GM10248 (cell line): ENCODE measurements at regions not wholly inside any gene's neighbourhood (a gene's known extent, or its start where the extent isn't known, plus 50 kb on each side); places are given as distances from the start of the nearest gene placed in this dataset.

Experiments
- CTCF ChIA-PET: fragments of 300-600 bp; sonication (Branson Sonifier 250); formaldehyde crosslinking; extraction: SDS; loops from one replicate; lab custom pipeline; 2021; ENCODE audit warnings: antibody characterized with exemption; lab: Yijun Ruan, JAX
- POLR2A ChIA-PET: fragments of 350-650 bp; sonication (Branson Sonifier 250); formaldehyde crosslinking; extraction: SDS; loops from one replicate; lab custom pipeline; 2020; ENCODE audit warnings: antibody characterized with exemption; lab: Yijun Ruan, JAX
- DNase-seq: peaks from one replicate; pipeline ENCODE4 v3.0.0; 2012; ENCODE audit errors: extremely low spot score
- TF ChIP-seq, protein P1 (sequence below): IDR thresholded peaks from 2 replicates; pipeline ENCODE4 v1.5.1; 2012; ENCODE audit warnings: mild to moderate bottlenecking, low read depth; ENCODE audit errors: extremely low read depth, missing control alignments, control extremely low read depth

DNA sequence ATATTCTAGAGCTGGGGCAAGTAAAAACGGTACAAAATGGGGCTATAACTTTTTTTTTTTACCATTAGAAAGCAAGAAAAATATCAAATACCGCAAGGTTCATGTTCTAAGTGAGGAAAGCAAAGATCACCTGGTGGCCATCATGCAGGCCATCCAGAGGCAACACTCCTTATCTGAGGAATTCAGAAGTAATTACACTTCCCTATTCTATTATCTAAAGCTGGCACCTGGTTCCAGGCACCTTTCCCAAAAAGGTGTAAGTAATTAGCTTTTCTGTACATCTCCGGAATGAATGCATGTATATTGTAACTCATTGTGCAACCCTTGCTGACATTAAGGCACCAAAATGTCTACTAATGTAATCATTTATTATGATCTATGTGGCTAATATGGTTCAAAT lies 152.5 kb upstream of the GYPC start:
- TF ChIP-seq, protein P1, sequence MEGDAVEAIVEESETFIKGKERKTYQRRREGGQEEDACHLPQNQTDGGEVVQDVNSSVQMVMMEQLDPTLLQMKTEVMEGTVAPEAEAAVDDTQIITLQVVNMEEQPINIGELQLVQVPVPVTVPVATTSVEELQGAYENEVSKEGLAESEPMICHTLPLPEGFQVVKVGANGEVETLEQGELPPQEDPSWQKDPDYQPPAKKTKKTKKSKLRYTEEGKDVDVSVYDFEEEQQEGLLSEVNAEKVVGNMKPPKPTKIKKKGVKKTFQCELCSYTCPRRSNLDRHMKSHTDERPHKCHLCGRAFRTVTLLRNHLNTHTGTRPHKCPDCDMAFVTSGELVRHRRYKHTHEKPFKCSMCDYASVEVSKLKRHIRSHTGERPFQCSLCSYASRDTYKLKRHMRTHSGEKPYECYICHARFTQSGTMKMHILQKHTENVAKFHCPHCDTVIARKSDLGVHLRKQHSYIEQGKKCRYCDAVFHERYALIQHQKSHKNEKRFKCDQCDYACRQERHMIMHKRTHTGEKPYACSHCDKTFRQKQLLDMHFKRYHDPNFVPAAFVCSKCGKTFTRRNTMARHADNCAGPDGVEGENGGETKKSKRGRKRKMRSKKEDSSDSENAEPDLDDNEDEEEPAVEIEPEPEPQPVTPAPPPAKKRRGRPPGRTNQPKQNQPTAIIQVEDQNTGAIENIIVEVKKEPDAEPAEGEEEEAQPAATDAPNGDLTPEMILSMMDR: no peak
- no peak for DNase-seq
- ChIA-PET POLR2A (no interaction called here), CTCF (interaction anchor here (1.5 to 2.9 kb wide), 2 partner anchors 15 kb away, joined by 3 to 10 read pairs; no protein-coding TSS in a partner anchor)

DNA sequence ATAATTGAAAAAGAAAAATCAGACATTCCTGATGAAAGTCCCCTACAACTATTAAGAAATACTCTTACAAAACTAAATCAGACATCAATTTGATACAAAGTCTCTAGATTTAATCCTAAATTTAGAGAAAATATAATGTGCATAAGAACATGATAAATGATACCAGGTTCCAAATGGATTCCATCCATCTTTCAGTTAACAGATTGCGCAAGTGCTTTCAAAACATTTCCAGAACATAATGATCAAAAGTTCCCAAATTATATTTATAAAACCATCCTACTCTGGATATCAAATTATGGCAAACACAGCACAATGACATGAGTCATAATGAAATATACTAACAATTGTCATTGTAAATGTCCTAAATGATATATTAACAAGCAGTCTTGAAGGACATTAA lies 151.0 kb upstream of the GYPC start:
- ChIA-PET POLR2A (no interaction called here), CTCF (interaction anchor here (2.9 kb wide), 1 partner anchor 14 kb away, joined by 10 read pairs; no protein-coding TSS in a partner anchor)
- DNase-seq: no peak
- TF ChIP-seq, protein P1: no peak

DNA sequence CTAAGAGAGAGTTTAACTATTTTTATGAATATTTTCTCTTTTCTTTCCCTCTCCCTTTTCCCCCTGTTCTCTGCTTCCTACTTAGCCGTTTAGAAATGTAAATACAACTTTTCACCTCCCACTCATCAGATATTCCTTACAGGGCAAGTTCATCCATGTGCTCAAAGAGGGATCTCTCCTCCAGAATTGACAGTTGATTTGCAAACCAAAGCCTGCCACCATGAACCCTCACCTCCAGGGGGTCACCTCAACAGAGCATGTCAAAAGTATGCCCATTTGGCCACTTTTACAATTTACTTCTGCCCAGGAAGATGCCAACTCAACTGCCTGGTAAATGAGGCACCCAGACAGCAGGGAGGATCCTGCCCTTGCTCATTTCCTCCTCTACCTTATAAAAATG lies 149.2 kb upstream of the GYPC start:
- ChIA-PET POLR2A (no interaction called here), CTCF (no interaction called here)
- no peak for DNase-seq
- TF ChIP-seq, protein P1: no peak

GRCh38 chr2:126507425-126507911 lies 148.5 kb upstream of the GYPC start:
- POLR2A ChIA-PET: no interaction called here

GRCh38 chr2:126510356-126510755 lies 145.6 kb upstream of the GYPC start:
- DNase-seq: no peak
- ChIA-PET CTCF (interaction anchor here (1.0 to 1.5 kb wide), 2 partner anchors 8 to 16 kb away, joined by 4 to 7 read pairs; no protein-coding TSS in a partner anchor), POLR2A (no interaction called here)
- TF ChIP-seq, protein P1: no peak

More at GRCh38 chr2:126507425-126507911, 148.5 kb upstream of the GYPC start:
- TF ChIP-seq, protein P1: no peak
- no peak for DNase-seq
- CTCF ChIA-PET: interaction anchor here (1.0 to 1.2 kb wide), 2 partner anchors 19 to 21 kb away, joined by 3 read pairs; no protein-coding TSS in a partner anchor

GRCh38 chr2:126510960-126511359 lies 145.0 kb upstream of the GYPC start:
- no peak for DNase-seq
- TF ChIP-seq, protein P1: no peak
- ChIA-PET CTCF (interaction anchor here (1.0 kb wide), 1 partner anchor 16 kb away, joined by 7 read pairs; no protein-coding TSS in a partner anchor), POLR2A (no interaction called here)
